Activated CD4-positive, alpha-beta T cell treated with anti-CD3 and anti-CD28 coated beads, Interleukin-2, amount 10 ng/mL, durations not matched to agents 7 days and 5 days (primary cell): ENCODE measurements at regions not wholly inside any gene's neighbourhood (a gene's known extent, or its start where the extent isn't known, plus 50 kb on each side); places are given as distances from the start of the nearest gene placed in this dataset.

ENCODE experiments used
- CTCF ChIA-PET: fragments of 350-600 bp; sonication (Branson Sonifier 250); formaldehyde crosslinking; loops from one replicate; lab custom pipeline; 2021; ENCODE audit warnings: antibody characterized with exemption; lab: Charles Lee
- POLR2A ChIA-PET: fragments of 350-600 bp; sonication (Branson Sonifier 250); formaldehyde crosslinking; loops from one replicate; lab custom pipeline; 2021; ENCODE audit warnings: antibody characterized with exemption; lab: Charles Lee
- DNase-seq: peaks from one replicate; pipeline ENCODE4 v3.0.0-alpha.2; 2020
- H3K27ac Mint-ChIP-seq: one replicate; pipeline ENCODE4 v1.8.0; 2021; ENCODE audit warnings: mild to moderate bottlenecking, moderate library complexity, mixed read lengths
- H3K27me3 Mint-ChIP-seq: one replicate; pipeline ENCODE4 v1.8.0; 2021; ENCODE audit warnings: mixed read lengths
- H3K36me3 Mint-ChIP-seq: one replicate; pipeline ENCODE4 v1.8.0; 2021; ENCODE audit warnings: low read depth, mixed read lengths
- H3K4me1 Mint-ChIP-seq: one replicate; pipeline ENCODE4 v1.8.0; 2021; ENCODE audit warnings: mixed read lengths
- H3K4me3 Mint-ChIP-seq: one replicate; pipeline ENCODE4 v1.8.0; 2021; ENCODE audit warnings: mild to moderate bottlenecking, moderate library complexity, mixed read lengths
- H3K9me3 Mint-ChIP-seq: one replicate; pipeline ENCODE4 v1.8.0; 2021; ENCODE audit warnings: mixed read lengths

GRCh38 chr10:8616166-8616565, 561.7 kb downstream of the GATA3 start:
- H3K27me3 Mint-ChIP-seq: no peaks in the 10 kb centered on the region
- ChIA-PET POLR2A (no interaction called here), CTCF (interaction anchor here (1.1 kb wide), 1 partner anchor 10 kb away, joined by 3 read pairs; no protein-coding TSS in a partner anchor)
- H3K27ac Mint-ChIP-seq: no peak overlapping the region
- no peak for DNase-seq
- H3K9me3 Mint-ChIP-seq: peaks cover 8% of the 10 kb centered on the region
- H3K36me3 Mint-ChIP-seq: no peaks in the 10 kb centered on the region
- no peaks in the 10 kb centered on the region for H3K4me1 Mint-ChIP-seq
- no peak overlapping the region for H3K4me3 Mint-ChIP-seq

- DNase-seq: no peak
- Mint-ChIP-seq H3K4me1 (no peaks in the 10 kb centered on the region), H3K9me3 (peaks cover 4% of the 10 kb centered on the region), H3K27ac (no peak overlapping the region), H3K36me3 (no peaks in the 10 kb centered on the region), H3K27me3 (no peaks in the 10 kb centered on the region), H3K4me3 (no peak overlapping the region)
- CTCF ChIA-PET: no interaction called here
- POLR2A ChIA-PET: no interaction called here
These were observed 563.3 kb downstream of the GATA3 start for GRCh38 chr10:8617792-8618191.

- Mint-ChIP-seq H3K9me3 (peaks cover 4% of the 10 kb centered on the region), H3K27me3 (no peaks in the 10 kb centered on the region), H3K36me3 (no peaks in the 10 kb centered on the region), H3K4me3 (no peak overlapping the region), H3K27ac (no peak overlapping the region), H3K4me1 (no peaks in the 10 kb centered on the region)
- ChIA-PET CTCF (no interaction called here), POLR2A (no interaction called here)
- DNase-seq: no peak
These were observed 564.3 kb downstream of the GATA3 start for GRCh38 chr10:8618834-8619233.

GRCh38 chr10:8628351-8628750, 573.9 kb downstream of the GATA3 start:
- no peak for DNase-seq
- ChIA-PET CTCF (interaction anchor here (0.7 kb wide), 1 partner anchor 1396 kb away, joined by 3 read pairs; no protein-coding TSS in a partner anchor), POLR2A (no interaction called here)
- Mint-ChIP-seq H3K27ac (no peak overlapping the region), H3K4me3 (no peak overlapping the region), H3K36me3 (no peaks in the 10 kb centered on the region), H3K27me3 (peaks cover 1% of the 10 kb centered on the region), H3K9me3 (no peaks in the 10 kb centered on the region), H3K4me1 (no peaks in the 10 kb centered on the region)

- ChIA-PET POLR2A (no interaction called here), CTCF (no interaction called here)
- no peaks in the 10 kb centered on the region for H3K9me3 Mint-ChIP-seq
- no peaks in the 10 kb centered on the region for H3K4me1 Mint-ChIP-seq
- no peak for DNase-seq
- H3K27ac Mint-ChIP-seq: no peak overlapping the region
- peaks cover 1% of the 10 kb centered on the region for H3K27me3 Mint-ChIP-seq
- H3K36me3 Mint-ChIP-seq: no peaks in the 10 kb centered on the region
- no peak overlapping the region for H3K4me3 Mint-ChIP-seq
These were observed 579.4 kb downstream of the GATA3 start for GRCh38 chr10:8633909-8634308.

- DNase-seq: no peak
- POLR2A ChIA-PET: no interaction called here
- no peak overlapping the region for H3K27ac Mint-ChIP-seq
- H3K4me3 Mint-ChIP-seq: no peak overlapping the region
- H3K27me3 Mint-ChIP-seq: no peaks in the 10 kb centered on the region
- H3K9me3 Mint-ChIP-seq: no peaks in the 10 kb centered on the region
- H3K36me3 Mint-ChIP-seq: no peaks in the 10 kb centered on the region
- no peaks in the 10 kb centered on the region for H3K4me1 Mint-ChIP-seq
- CTCF ChIA-PET: no interaction called here
These were observed 581.9 kb downstream of the GATA3 start for GRCh38 chr10:8636371-8636770.

GRCh38 chr10:8637640-8638039, 583.2 kb downstream of the GATA3 start:
- Mint-ChIP-seq H3K27ac (no peak overlapping the region), H3K4me1 (no peaks in the 10 kb centered on the region), H3K9me3 (peaks cover 7% of the 10 kb centered on the region), H3K36me3 (no peaks in the 10 kb centered on the region), H3K4me3 (no peak overlapping the region), H3K27me3 (no peaks in the 10 kb centered on the region)
- CTCF ChIA-PET: no interaction called here
- no peak for DNase-seq
- POLR2A ChIA-PET: no interaction called here

GRCh38 chr10:8638088-8638672, 583.7 kb downstream of the GATA3 start:
- H3K4me1 Mint-ChIP-seq: no peaks in the 10 kb centered on the region
- H3K9me3 Mint-ChIP-seq: peaks cover 7% of the 10 kb centered on the region
- no peak overlapping the region for H3K4me3 Mint-ChIP-seq
- no peak for DNase-seq
- CTCF ChIA-PET: no interaction called here
- no peak overlapping the region for H3K27ac Mint-ChIP-seq
- no peaks in the 10 kb centered on the region for H3K36me3 Mint-ChIP-seq
- no peaks in the 10 kb centered on the region for H3K27me3 Mint-ChIP-seq
- POLR2A ChIA-PET: no interaction called here

- Mint-ChIP-seq H3K4me3 (no peak overlapping the region), H3K36me3 (no peaks in the 10 kb centered on the region), H3K27ac (no peak overlapping the region), H3K27me3 (no peaks in the 10 kb centered on the region), H3K4me1 (no peaks in the 10 kb centered on the region), H3K9me3 (peaks cover 7% of the 10 kb centered on the region)
- ChIA-PET CTCF (no interaction called here), POLR2A (no interaction called here)
- no peak for DNase-seq
These were observed 585.1 kb downstream of the GATA3 start for GRCh38 chr10:8639486-8640185.

- Mint-ChIP-seq H3K36me3 (no peaks in the 10 kb centered on the region), H3K27ac (no peak overlapping the region), H3K4me1 (no peaks in the 10 kb centered on the region), H3K4me3 (no peak overlapping the region), H3K27me3 (no peaks in the 10 kb centered on the region), H3K9me3 (peaks cover 7% of the 10 kb centered on the region)
- ChIA-PET CTCF (no interaction called here), POLR2A (no interaction called here)
- DNase-seq: no peak
These were observed 585.8 kb downstream of the GATA3 start for GRCh38 chr10:8640301-8640700.

- Mint-ChIP-seq H3K4me3 (no peak overlapping the region), H3K27ac (no peak overlapping the region)
- POLR2A ChIA-PET: no interaction called here
These were observed 586.4 kb downstream of the GATA3 start for GRCh38 chr10:8640878-8641277.

GRCh38 chr10:8656261-8656660, 601.8 kb downstream of the GATA3 start:
- CTCF ChIA-PET: no interaction called here

More at GRCh38 chr10:8640878-8641277, 586.4 kb downstream of the GATA3 start:
- H3K27me3 Mint-ChIP-seq: no peaks in the 10 kb centered on the region
- no peak for DNase-seq
- H3K36me3 Mint-ChIP-seq: no peaks in the 10 kb centered on the region
- H3K4me1 Mint-ChIP-seq: no peaks in the 10 kb centered on the region
- H3K9me3 Mint-ChIP-seq: peaks cover 7% of the 10 kb centered on the region
- CTCF ChIA-PET: no interaction called here

GRCh38 chr10:8659982-8660381, 605.5 kb downstream of the GATA3 start:
- ChIA-PET POLR2A (no interaction called here), CTCF (no interaction called here)
- peaks cover 7% of the 10 kb centered on the region for H3K27me3 Mint-ChIP-seq
- H3K27ac Mint-ChIP-seq: no peak overlapping the region
- H3K36me3 Mint-ChIP-seq: no peaks in the 10 kb centered on the region
- DNase-seq: no peak
- H3K9me3 Mint-ChIP-seq: no peaks in the 10 kb centered on the region
- no peaks in the 10 kb centered on the region for H3K4me1 Mint-ChIP-seq
- no peak overlapping the region for H3K4me3 Mint-ChIP-seq

More at GRCh38 chr10:8656261-8656660, 601.8 kb downstream of the GATA3 start:
- Mint-ChIP-seq H3K9me3 (no peaks in the 10 kb centered on the region), H3K36me3 (no peaks in the 10 kb centered on the region), H3K4me1 (no peaks in the 10 kb centered on the region), H3K27me3 (peaks cover 7% of the 10 kb centered on the region), H3K4me3 (no peak overlapping the region), H3K27ac (no peak overlapping the region)
- DNase-seq: no peak
- POLR2A ChIA-PET: no interaction called here

- H3K4me3 Mint-ChIP-seq: no peak overlapping the region
- ChIA-PET CTCF (no interaction called here), POLR2A (no interaction called here)
- H3K4me1 Mint-ChIP-seq: no peaks in the 10 kb centered on the region
- no peaks in the 10 kb centered on the region for H3K9me3 Mint-ChIP-seq
- H3K27me3 Mint-ChIP-seq: peaks cover 8% of the 10 kb centered on the region
- no peak overlapping the region for H3K27ac Mint-ChIP-seq
- no peaks in the 10 kb centered on the region for H3K36me3 Mint-ChIP-seq
- no peak for DNase-seq
These were observed 607.4 kb downstream of the GATA3 start for GRCh38 chr10:8661886-8662285.
